Activated naive CD4-positive, alpha-beta T cell treated with anti-CD3 and anti-CD28 coated beads for 36 hours (primary cell): ENCODE measurements at regions not wholly inside any gene's neighbourhood (a gene's known extent, or its start where the extent isn't known, plus 50 kb on each side); places are given as distances from the start of the nearest gene placed in this dataset.
"Not testable (repeated sequence)": the region's sequence is repeated elsewhere in the genome, so short reads cannot be mapped to it uniquely, and the experiment has no call there.

Experiments
- CTCF ChIA-PET: fragments of 350-600 bp; sonication (Branson Sonifier 250); formaldehyde crosslinking; loops from one replicate; lab custom pipeline; 2021; ENCODE audit warnings: antibody characterized with exemption; lab: Charles Lee
- DNase-seq: peaks from one replicate; pipeline ENCODE4 v3.0.0-alpha.2; 2020
- H3K27ac Mint-ChIP-seq: one replicate; pipeline ENCODE4 v1.8.0; 2021; ENCODE audit warnings: mild to moderate bottlenecking, mixed read lengths
- H3K27me3 Mint-ChIP-seq: one replicate; pipeline ENCODE4 v1.8.0; 2021; ENCODE audit warnings: low read depth, mixed read lengths
- H3K36me3 Mint-ChIP-seq: one replicate; pipeline ENCODE4 v1.8.0; 2021; ENCODE audit warnings: low read depth, mixed read lengths
- H3K4me1 Mint-ChIP-seq: one replicate; pipeline ENCODE4 v1.8.0; 2021; ENCODE audit warnings: low read depth, mixed read lengths
- H3K4me3 Mint-ChIP-seq: one replicate; pipeline ENCODE4 v1.8.0; 2021; ENCODE audit warnings: mild to moderate bottlenecking, moderate library complexity, mixed read lengths
- H3K9me3 Mint-ChIP-seq: one replicate; pipeline ENCODE4 v1.8.0; 2021; ENCODE audit warnings: mixed read lengths
- intact Hi-C: fragments of 100-400 bp; cut with micrococcal nuclease; formaldehyde crosslinking; loops from one replicate; pipeline ENCODE4 v1.15.1; 2023

DNA sequence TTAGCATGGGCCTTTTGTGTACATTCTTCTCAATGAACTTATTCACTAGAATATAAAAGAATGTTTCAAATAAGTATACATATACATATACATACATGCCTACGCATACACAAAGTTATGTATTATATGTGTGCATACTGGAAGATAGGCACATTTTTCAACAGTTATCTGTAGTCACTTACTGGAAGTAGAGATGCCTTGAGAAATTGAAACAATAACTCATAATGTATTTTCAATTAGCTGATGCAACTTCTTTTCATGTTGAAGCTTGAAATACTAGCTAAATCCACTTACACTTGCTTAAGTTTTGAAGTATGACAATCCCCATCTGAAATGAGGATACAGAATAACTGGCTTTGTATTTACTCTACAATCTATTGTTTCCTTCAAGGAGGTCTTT, 469.0 kb upstream of the PTGER4 start:
- H3K4me1 Mint-ChIP-seq = peaks cover 63% of the 10 kb centered on the region
- peaks cover 1% of the 10 kb centered on the region for H3K36me3 Mint-ChIP-seq
- no peaks in the 10 kb centered on the region for H3K27me3 Mint-ChIP-seq
- H3K27ac Mint-ChIP-seq = peak overlapping the region; percentile 98
- no peaks in the 10 kb centered on the region for H3K9me3 Mint-ChIP-seq
- CTCF ChIA-PET = interaction anchor here (0.6 to 1.0 kb wide), 4 partner anchors 34 to 156 kb away, joined by 3 to 4 read pairs (median 4); no protein-coding TSS in a partner anchor
- intact Hi-C loops = loop anchor here (1.0 kb wide), 7 partner anchors 14 to 625 kb away; partner anchors contain the start of gene RPL37
- H3K4me3 Mint-ChIP-seq = no peak overlapping the region
- DNase-seq = no peak

DNA sequence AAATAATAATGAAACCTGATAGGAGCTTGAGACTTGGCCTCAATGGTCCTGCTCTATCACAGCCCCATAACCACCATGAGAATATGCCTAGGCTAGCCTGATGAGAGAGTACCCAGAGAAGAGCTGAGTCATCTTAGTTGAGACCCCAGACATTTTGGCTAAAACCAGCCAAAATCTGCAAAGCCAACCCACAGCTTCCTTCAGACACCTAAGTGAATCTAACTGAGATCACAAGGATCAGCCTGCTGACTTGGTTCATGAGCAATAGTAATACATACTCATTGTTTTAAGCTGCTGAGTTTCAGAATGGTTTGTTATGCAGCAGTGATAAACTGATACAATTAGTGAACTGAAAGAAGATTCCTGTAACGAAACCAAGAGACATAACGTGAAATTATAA, 473.7 kb upstream of the PTGER4 start:
- no peaks in the 10 kb centered on the region for H3K27me3 Mint-ChIP-seq
- DNase-seq = peak; percentile 30
- no peaks in the 10 kb centered on the region for H3K9me3 Mint-ChIP-seq
- H3K27ac Mint-ChIP-seq = no peak overlapping the region
- CTCF ChIA-PET = interaction anchor here (1.0 to 1.4 kb wide), 2 partner anchors 12 to 54 kb away, joined by 3 read pairs; no protein-coding TSS in a partner anchor
- H3K4me1 Mint-ChIP-seq = peaks cover 41% of the 10 kb centered on the region
- H3K36me3 Mint-ChIP-seq = no peaks in the 10 kb centered on the region
- intact Hi-C loops = no loop called here
- no peak overlapping the region for H3K4me3 Mint-ChIP-seq

DNA sequence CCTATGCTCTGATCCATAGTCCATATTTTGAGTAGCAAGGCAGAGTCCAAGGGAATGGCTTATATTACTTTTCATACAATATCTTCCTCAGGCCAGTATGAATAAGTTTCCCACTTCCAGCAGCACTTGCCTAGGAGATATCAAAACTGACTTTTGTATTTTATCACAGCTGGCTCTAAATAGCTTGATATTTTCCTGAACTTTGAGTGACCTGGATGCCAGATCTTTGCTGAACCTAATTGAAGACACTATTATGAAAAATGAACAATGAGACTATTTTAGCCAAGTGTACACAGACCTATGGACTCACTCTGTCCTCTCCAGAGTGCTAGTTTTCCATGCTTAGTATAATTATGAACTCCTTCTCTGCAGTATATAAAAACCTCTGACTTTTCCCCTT, 475.6 kb upstream of the PTGER4 start:
- Mint-ChIP-seq H3K4me3 (no peak overlapping the region), H3K27ac (no peak overlapping the region), H3K27me3 (no peaks in the 10 kb centered on the region), H3K36me3 (no peaks in the 10 kb centered on the region), H3K4me1 (peaks cover 26% of the 10 kb centered on the region), H3K9me3 (no peaks in the 10 kb centered on the region)
- intact Hi-C loops = no loop called here
- CTCF ChIA-PET = interaction anchor here (0.5 to 1.2 kb wide), 3 partner anchors 9 to 130 kb away, joined by 3 to 4 read pairs (median 3); no protein-coding TSS in a partner anchor
- DNase-seq = no peak

DNA sequence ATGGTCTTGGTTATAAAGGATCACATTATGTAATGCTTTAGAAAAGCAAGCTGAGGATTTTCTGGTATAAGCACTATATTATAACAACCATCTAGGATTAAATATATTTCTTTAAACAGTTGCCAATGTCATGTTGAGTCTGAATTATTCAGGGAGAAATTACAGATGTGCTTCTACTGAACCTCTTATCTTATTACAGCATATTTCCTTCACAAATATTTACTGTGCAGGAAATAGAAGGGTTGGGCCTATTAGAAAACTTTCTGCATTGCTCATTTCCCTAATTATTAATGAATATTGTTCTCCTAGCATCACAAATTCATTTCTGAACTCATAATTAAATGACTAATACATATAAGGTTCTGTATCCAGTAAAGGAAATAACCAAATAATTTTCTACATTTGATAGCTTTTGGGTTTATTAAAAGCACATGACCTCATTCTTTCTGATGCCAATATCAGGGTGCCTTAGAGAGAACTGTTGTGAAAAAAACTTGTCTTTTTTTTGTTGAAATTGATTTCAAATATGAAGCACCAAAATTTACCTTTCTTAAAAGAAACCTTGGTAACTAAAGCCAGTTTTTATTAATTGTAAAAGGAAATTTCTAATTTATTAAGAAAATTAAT, 476.8 kb upstream of the PTGER4 start:
- Mint-ChIP-seq H3K4me3 (no peak overlapping the region), H3K4me1 (peaks cover 22% of the 10 kb centered on the region), H3K27me3 (no peaks in the 10 kb centered on the region), H3K9me3 (no peaks in the 10 kb centered on the region), H3K36me3 (no peaks in the 10 kb centered on the region), H3K27ac (no peak overlapping the region)
- CTCF ChIA-PET = interaction anchor here (1.2 kb wide), 1 partner anchor 10 kb away, joined by 3 read pairs; no protein-coding TSS in a partner anchor
- intact Hi-C loops = no loop called here
- DNase-seq = no peak

DNA sequence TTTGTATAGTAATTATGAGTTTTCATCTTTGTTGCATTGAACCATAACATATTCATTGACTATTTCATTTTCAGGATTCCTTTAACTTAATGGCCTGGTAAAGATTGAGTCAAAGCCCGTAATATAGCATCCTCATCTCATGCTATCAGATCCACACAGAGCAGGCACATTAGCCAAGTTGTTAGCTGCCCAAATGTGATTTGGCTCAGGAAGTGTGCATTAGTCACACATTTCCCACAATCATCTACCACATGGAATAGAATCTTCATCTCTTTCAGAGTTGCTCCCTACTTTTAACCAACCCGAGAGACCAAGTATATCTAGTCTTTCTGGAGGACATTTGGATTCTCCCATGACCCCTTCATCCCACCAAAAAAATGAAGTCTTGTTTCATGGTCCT, 481.0 kb upstream of the PTGER4 start:
- H3K27me3 Mint-ChIP-seq = no peaks in the 10 kb centered on the region
- H3K27ac Mint-ChIP-seq = no peak overlapping the region
- H3K36me3 Mint-ChIP-seq = no peaks in the 10 kb centered on the region
- no peak for DNase-seq
- H3K4me3 Mint-ChIP-seq = no peak overlapping the region
- CTCF ChIA-PET = no interaction called here
- intact Hi-C loops = no loop called here
- peaks cover 10% of the 10 kb centered on the region for H3K4me1 Mint-ChIP-seq
- no peaks in the 10 kb centered on the region for H3K9me3 Mint-ChIP-seq

DNA sequence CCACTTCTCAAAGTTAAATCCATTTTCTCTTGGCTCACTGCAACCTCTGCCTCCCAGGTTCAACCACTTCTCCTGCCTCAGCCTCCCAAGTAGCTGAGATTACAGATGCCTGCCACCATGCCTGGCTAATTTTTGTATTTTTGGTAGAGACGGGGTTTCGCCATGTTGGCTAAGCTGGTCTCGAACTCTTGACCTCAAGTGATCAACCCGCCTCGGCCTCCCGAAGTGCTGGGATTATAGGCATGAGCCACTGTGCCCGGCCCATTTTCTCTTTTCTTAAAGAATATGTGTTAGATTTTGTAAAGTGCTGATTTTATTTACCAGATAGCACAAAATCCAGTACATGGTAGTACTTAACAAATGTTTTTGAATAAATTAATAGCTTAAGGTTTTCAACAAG, 484.1 kb upstream of the PTGER4 start:
- H3K9me3 Mint-ChIP-seq, intact Hi-C loops: not testable (repeated sequence)
- CTCF ChIA-PET = interaction anchor here (1.1 kb wide), 1 partner anchor 24 kb away, joined by 3 read pairs; no protein-coding TSS in a partner anchor

DNA sequence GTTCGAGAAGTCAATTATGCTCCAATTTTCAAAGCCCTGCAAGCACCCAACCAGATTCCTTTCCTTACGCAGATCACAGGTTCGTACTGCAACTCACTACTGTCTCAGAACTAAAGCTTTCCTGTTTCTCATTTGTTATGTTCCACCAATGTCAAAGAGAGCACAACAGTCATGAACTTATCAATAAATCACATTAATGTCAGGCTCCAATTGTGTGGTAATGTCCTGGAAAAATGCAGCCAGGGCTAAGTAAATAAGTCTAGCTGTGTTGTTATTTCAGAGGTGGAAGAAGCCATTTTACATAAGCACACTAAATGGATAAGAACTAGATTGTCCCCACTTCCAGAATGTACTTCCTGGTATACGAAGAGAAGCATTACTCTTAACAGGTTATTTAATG, 488.6 kb upstream of the PTGER4 start:
- Mint-ChIP-seq H3K27me3 (no peaks in the 10 kb centered on the region), H3K4me1 (no peaks in the 10 kb centered on the region), H3K9me3 (no peaks in the 10 kb centered on the region), H3K4me3 (no peak overlapping the region), H3K36me3 (no peaks in the 10 kb centered on the region), H3K27ac (no peak overlapping the region)
- CTCF ChIA-PET = no interaction called here
- intact Hi-C loops = no loop called here
- DNase-seq = no peak

More for the DNA sequence above, 484.1 kb upstream of the PTGER4 start:
- H3K27me3 Mint-ChIP-seq, H3K27ac Mint-ChIP-seq, H3K4me3 Mint-ChIP-seq, DNase-seq, H3K36me3 Mint-ChIP-seq: not testable (repeated sequence)
- peaks cover 10% of the 10 kb centered on the region for H3K4me1 Mint-ChIP-seq

DNA sequence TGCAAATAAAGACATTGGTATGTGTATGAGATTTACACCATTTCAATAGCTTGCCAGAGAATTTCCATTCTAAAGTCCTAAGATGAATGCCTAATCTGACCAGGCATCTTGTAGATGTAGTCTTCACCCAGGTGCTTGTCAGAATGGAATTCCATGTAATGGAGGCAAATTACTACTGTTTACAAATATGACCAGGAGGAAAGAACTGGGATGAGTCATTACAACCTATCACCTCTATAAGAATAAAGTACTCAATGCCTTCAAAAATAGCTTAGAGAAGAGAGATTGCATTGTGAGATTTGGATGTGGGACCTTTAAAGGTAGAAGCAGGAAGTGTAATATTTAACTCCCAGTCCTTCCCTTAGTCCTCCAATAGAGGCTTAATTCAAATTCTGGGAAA, 507.0 kb upstream of the PTGER4 start:
- intact Hi-C loops = loop anchor here (5.0 kb wide), 1 partner anchor 270 kb away; no protein-coding TSS in a partner anchor

DNA sequence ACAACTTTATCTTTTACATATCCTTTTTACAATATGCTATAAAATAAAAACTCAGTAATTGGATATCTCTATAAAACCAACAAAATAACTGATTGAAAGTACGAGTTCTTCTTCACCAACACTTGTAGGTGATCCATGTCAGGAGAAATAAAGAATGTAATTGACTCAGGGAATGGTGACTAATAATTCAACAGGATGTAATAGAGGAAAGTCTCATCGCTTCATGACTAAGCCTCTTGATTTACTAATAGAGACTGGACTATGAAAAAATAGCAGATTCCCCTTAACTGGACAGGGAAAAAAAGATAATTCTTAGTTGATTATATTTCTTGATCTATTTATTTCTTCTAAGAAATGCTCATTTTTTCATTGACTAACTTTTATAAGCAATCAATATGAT, 507.7 kb upstream of the PTGER4 start:
- H3K27ac Mint-ChIP-seq = no peak overlapping the region
- peaks cover 6% of the 10 kb centered on the region for H3K4me1 Mint-ChIP-seq
- peaks cover 7% of the 10 kb centered on the region for H3K36me3 Mint-ChIP-seq
- CTCF ChIA-PET = no interaction called here
- no peak for DNase-seq
- peaks cover 18% of the 10 kb centered on the region for H3K9me3 Mint-ChIP-seq
- intact Hi-C loops = loop anchor here (1.0 to 5.0 kb wide), 2 partner anchors 52 to 270 kb away; no protein-coding TSS in a partner anchor
- no peak overlapping the region for H3K4me3 Mint-ChIP-seq
- no peaks in the 10 kb centered on the region for H3K27me3 Mint-ChIP-seq

More for the DNA sequence above, 507.0 kb upstream of the PTGER4 start:
- Mint-ChIP-seq H3K36me3 (peaks cover 7% of the 10 kb centered on the region), H3K27ac (no peak overlapping the region), H3K4me1 (peaks cover 2% of the 10 kb centered on the region), H3K9me3 (peaks cover 20% of the 10 kb centered on the region), H3K27me3 (no peaks in the 10 kb centered on the region), H3K4me3 (no peak overlapping the region)
- CTCF ChIA-PET = no interaction called here
- no peak for DNase-seq

DNA sequence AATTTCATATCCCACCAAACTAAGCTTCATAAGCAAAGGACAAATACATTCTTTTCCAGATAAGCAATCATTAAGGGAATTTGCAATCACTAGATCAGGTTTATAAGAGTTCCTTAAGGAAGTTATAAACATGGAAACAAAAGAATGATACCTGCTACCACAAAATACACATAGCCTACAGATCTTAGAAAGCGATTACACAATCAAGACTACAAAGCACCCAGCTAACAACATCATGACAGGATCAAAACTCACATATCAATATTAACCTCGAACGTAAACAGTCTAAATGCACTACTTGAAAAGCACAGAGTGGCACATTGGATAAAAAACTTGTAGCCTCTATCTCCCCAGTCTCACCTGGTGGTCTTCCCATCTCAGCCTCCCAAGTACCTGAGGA, 512.4 kb upstream of the PTGER4 start:
- CTCF ChIA-PET = interaction anchor here (0.6 to 1.5 kb wide), 4 partner anchors 17 to 518 kb away, joined by 3 to 6 read pairs (median 4); no protein-coding TSS in a partner anchor
- peaks cover 3% of the 10 kb centered on the region for H3K36me3 Mint-ChIP-seq
- peaks cover 11% of the 10 kb centered on the region for H3K4me1 Mint-ChIP-seq
- intact Hi-C loops = loop anchor here (2.0 to 10.0 kb wide), 5 partner anchors 220 to 710 kb away; no protein-coding TSS in a partner anchor
- peaks cover 11% of the 10 kb centered on the region for H3K9me3 Mint-ChIP-seq
- no peaks in the 10 kb centered on the region for H3K27me3 Mint-ChIP-seq
- H3K27ac Mint-ChIP-seq = no peak overlapping the region
- no peak overlapping the region for H3K4me3 Mint-ChIP-seq
- no peak for DNase-seq

DNA sequence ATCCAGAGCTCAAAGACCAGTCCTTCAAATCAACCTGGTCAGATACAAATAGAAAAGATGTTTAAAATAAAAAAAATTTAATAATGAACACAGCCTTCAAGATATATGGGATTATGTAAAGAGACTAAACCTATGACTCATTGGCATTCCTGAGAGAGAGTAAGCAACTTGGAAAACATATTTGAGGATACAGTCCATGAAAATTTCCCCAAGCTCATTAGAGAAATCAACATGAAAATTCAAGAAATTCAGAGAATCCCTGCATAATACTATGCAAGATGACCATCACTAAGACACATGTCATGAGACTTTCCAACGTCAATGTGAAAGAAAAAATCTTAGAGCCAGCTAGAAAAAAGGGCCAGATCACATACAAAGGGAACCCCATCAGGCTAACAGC, 512.9 kb upstream of the PTGER4 start:
- CTCF ChIA-PET = interaction anchor here (0.6 to 1.5 kb wide), 6 partner anchors 17 to 518 kb away, joined by 3 to 6 read pairs (median 4); no protein-coding TSS in a partner anchor
- Mint-ChIP-seq H3K9me3 (peaks cover 11% of the 10 kb centered on the region), H3K27me3 (no peaks in the 10 kb centered on the region), H3K4me3 (no peak overlapping the region), H3K36me3 (peaks cover 3% of the 10 kb centered on the region), H3K4me1 (peaks cover 11% of the 10 kb centered on the region), H3K27ac (no peak overlapping the region)
- intact Hi-C loops = loop anchor here (1.0 to 10.0 kb wide), 8 partner anchors 217 to 710 kb away; no protein-coding TSS in a partner anchor
- no peak for DNase-seq

DNA sequence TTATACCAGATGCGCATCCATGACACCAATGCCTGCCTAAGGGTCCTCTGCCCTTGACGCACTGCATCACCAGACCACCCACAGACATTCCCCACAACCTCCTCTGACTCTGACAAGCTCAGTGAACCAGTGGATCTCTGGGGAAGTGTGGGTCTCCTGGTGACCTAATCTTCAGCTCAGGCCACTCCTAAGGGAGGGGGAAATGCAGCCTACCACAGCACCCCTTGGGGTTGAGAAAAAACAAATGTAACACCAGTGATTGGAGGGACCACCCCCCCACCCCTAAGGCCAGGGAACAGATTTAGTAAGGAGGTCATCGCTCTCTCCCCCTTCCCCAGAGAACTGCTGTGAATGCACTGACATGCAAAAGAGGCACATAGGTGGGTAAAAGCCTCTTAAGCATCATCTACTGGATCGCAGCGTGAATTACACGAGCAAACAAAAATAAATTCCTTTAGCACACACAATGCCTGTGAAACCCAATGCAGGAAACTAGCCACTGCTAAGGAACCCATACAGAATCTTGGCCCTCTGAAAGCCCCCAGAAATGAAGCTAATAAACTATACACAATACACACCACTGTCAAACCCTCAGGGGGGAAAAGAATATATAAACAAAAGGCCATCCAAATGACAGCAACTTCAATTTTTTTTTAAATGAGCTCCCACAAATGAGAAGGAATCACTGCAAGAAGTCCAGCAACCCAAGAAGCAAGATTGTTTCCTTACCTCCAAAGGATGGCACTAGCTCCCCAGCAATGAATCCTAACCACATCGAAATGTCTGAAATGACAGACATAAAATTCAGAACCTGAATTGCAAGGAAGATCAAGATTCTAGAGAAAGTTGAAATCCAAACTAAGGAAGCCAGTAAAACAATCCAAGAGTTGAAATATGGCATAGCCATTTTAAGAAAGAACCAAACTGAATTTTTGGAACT, 513.7 kb upstream of the PTGER4 start:
- Mint-ChIP-seq H3K4me3 (no peak overlapping the region), H3K27me3 (no peaks in the 10 kb centered on the region), H3K4me1 (peaks cover 9% of the 10 kb centered on the region), H3K9me3 (peaks cover 11% of the 10 kb centered on the region), H3K36me3 (peaks cover 3% of the 10 kb centered on the region), H3K27ac (peak overlapping the region; percentile 14)
- CTCF ChIA-PET = interaction anchor here (0.6 to 1.6 kb wide), 9 partner anchors 14 to 500 kb away, joined by 3 to 6 read pairs (median 3); no protein-coding TSS in a partner anchor
- intact Hi-C loops = loop anchor here (1.0 to 10.0 kb wide), 8 partner anchors 218 to 711 kb away; no protein-coding TSS in a partner anchor
- peak; percentile 61 for DNase-seq
